ENCODE measurements at regions not wholly inside any gene's neighbourhood (a gene's known extent, or its start where the extent isn't known, plus 50 kb on each side); places are given as distances from the start of the nearest gene placed in this dataset.

GRCh38 chr6:3591970-3592369, 135.1 kb upstream of the SLC22A23 start:
- DNase-seq (ENCODE audit: low read depth): no peak

GRCh38 chr6:3587660-3588059, 130.8 kb upstream of the SLC22A23 start:
- no peak for DNase-seq (ENCODE audit: low read depth)

DNA sequence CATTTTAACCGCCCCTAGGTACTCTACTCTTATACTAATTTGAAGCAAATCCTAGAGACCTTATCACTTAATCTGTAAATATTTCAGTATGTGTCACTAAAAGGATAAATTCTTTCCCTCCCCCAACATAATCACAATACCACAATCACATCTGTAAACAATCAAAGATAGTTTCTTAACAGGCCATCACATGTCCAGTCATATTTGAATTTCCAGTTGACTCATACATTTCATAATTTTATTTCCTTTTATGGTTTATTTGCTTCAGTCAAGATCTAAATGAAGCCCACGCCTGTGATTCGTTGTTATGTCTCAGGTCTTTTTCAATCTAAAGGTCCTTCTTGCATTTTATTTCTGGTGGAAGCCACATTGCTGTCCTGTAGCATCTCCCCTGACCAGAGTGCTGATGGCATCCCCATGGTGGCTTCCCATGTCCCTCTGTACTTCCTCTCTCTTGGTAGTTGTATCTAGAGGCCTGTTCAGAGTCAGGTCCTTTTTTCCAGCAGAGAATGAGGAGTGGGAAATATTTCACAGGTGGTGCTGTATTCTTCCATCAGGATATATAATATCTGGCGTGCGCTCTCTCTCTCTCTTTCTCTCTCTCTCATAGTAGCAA, 128.6 kb upstream of the SLC22A23 start:
- peak; percentile 8 for DNase-seq (ENCODE audit: low read depth)

- DNase-seq (ENCODE audit: low read depth): no peak
Measured at GRCh38 chr6:3584606-3585005, 127.8 kb upstream of the SLC22A23 start.

- DNase-seq (ENCODE audit: low read depth): no peak
Measured at GRCh38 chr6:3581469-3581868, 124.6 kb upstream of the SLC22A23 start.

DNA sequence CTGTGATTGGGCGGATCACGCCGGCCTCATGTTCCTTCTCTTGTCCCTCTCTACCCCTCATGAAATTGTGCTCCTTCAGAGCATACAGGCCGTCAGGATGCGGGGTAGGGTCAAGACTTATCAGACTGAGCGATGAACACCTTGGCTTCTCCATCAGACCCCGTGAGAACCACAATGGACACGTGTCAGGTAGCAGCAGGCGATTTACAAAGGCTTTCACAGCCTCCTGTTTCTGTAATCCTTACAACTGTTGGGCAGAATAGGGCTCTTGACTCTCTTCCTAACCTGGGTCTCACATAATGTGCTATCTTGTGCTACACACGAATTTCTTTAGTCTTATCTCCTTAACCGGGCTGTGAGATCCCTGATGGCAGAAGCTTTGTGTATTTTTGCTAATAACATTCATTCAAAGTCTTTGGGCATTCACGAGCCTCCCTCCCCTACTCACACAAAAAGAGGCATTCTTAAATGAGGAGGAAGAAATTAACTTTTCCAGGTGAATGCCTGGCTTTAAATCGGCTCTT, 122.9 kb upstream of the SLC22A23 start:
- DNase-seq (ENCODE audit: low read depth): no peak

DNA sequence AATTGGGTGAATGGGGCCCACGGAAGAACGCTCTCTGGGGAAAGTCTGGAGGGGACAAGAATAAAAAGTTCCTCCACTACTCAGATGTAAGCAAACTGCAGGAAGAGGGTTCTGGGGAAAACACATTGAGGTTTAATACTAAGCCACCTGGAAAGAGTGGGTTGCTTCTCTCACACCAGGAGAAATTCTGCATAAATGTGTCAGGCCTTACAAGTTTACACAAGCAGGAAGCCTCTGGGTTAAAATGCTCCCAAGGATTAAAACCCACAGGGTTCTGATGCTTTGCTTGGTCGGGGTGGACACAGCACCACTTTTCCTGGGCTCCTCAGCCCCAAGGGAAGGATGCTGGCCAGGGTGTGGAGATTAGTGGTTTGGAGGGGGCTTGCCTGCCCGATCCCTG, 122.1 kb upstream of the SLC22A23 start:
- no peak for DNase-seq (ENCODE audit: low read depth)

GRCh38 chr6:3577517-3577916, 120.7 kb upstream of the SLC22A23 start:
- no peak for DNase-seq (ENCODE audit: low read depth)

DNA sequence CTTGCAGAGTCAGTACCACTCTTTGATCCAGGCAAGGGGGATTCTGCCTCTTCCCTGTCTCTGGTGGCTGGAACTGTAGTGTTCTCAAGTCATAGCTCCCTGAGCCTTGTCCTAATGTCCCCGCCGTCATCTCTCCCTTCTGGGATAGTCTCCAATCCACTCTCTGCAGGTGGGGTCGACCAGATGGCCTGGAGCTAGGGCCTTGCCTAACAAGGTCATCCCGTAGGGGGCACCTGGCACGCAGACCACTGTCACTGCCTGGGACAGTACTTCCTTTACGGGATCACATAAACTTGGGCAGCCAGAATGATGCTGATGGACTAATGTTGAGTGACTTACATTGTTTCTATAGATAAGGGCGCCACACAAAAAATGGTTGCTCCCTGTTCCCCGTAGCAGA, 118.9 kb upstream of the SLC22A23 start:
- no peak for DNase-seq (ENCODE audit: low read depth)

DNA sequence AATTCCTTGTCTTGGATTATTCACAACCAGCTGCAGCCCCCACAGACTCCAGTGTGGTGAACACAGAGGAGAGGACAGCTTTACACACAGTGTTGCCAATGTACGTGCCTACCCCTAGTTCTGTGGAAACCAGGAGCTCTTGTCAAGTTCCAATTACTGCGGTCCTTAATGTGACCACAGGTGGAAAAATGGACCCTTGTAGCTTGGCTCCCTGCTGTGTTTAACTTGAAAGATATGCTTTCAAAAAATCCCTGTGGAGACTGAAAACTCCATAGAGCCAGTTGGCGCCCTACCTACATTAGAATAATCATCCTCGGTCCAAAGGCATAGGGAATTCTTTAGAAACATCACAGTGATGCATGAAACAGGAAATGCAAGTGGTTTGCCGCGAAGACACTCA, 118.3 kb upstream of the SLC22A23 start:
- no peak for DNase-seq (ENCODE audit: low read depth)

DNA sequence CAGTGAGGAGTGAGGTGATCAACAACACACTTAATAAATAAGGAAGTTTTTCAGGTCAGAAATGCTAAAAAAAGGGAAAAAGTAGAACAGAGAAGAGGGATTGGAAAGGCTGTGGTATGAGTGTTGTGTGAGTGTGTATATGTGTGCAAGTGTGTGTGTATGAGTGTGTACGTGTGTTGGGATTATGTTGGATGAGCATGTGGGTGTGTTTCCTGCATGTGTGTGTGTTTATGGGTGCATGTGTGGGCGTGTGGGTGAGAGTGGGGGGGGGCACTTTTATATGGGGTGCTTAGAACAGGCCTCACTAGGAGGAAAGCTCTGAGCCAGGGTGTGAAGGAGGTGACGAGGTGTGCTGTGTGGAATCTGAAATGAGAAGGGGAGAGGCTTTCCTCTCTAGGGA, 116.8 kb upstream of the SLC22A23 start:
- DNase-seq (ENCODE audit: low read depth): no peak

DNA sequence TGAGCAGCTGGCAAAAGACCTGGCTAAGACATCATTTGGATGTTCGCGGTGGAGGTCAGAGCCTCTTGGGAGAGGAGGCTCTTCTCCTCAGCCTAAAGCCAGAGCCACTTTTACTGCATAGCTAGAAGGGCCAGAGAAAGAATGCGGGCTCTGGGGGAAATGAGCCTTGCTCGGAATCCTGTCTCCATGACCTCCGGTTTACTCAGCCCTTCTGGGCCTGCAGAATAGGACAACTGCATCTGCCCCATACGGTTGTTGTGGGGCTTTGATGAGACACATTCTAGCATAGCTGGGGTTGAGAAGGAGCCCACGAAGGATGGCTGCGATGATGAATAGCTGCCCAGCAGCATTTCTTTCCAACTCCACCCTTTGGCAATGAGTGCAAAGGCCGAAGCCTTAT, 115.0 kb upstream of the SLC22A23 start:
- no peak for DNase-seq (ENCODE audit: low read depth)

DNA sequence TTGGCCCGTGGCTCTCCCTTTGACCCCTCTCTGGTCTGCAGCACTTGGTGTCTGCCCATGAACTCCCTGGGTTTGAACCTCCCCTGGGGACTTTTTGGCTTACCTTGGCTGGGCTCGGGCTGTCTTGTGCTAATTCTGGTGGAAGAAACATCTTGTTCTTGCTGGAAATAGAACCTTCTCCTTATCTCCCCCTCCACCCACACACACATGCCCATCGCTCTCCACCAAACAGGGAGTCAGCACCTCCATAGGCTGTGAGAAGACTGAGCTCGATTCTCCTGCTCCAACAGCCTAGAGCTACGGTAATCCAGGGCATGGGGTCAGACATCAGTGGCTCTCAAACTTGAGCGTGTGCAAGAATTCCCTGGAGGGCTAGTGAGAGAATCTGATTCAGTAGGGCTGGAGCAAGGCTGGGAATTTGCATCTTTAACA, 114.4 kb upstream of the SLC22A23 start:
- no peak for DNase-seq (ENCODE audit: low read depth)

GRCh38 chr6:3569816-3570215, 113.0 kb upstream of the SLC22A23 start:
- no peak for DNase-seq (ENCODE audit: low read depth)

GRCh38 chr6:3568396-3569082, 111.7 kb upstream of the SLC22A23 start:
- DNase-seq (ENCODE audit: low read depth): no peak

- no peak for DNase-seq (ENCODE audit: low read depth)
Measured at GRCh38 chr6:3566812-3567211, 110.0 kb upstream of the SLC22A23 start.

DNA sequence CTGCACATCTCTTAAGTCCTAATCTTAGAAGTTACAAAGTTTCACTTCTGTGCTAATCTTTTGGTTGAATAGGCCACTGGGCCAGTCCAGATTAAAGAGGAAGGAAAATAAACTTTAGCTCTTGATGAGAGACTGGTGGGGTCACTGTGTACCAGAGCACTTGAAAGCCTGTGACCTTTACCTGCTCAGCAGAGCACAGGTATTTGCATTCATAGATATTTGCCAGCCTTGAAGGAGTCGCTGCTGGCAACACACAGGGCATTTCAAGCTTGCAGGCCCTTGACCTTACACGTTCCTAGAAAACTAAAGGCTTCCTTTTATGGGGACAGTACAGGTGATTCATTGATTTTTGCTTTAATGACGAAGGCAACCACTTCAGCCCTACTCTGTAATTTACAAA, 108.4 kb upstream of the SLC22A23 start:
- no peak for DNase-seq (ENCODE audit: low read depth)

DNA sequence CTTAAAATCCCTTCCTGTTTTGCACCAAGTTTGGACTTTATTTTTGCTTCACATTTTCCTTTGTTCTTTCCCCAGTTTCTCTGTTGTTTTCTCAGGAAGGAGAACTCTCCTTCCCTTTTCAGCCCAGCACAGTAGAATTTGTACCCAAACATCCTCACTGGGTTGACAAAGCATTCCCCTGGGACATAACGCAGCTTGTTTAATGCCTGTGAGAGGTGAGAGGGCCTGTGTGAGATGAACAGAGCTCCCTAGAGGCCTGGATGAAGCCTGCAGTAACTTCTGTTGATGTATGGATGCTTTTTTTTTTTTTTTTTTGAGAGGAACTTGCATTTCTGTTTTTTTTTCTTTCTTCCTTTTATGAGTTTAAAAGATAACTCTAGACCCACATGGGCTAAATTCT, 104.9 kb upstream of the SLC22A23 start:
- DNase-seq (ENCODE audit: low read depth): no peak

DNA sequence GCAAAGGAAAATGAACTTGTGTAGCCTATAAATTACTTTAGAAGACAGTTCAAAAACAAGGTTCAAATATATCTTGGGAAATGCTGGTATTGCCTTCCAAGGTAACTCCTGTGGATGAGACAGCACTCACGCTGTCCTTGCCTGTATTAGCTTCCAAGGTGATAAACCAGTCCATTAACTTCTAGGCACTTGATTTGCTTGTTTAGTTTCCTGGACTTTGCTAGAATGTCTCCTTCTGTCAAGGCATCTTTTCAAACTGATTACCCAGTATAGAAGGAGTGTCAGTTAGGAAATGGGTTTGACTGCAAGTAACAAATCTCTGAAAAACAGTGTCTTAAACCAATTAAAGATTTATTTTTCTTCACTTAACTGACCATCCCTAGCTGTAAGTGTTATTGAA, 103.4 kb upstream of the SLC22A23 start:
- DNase-seq (ENCODE audit: low read depth): no peak

DNA sequence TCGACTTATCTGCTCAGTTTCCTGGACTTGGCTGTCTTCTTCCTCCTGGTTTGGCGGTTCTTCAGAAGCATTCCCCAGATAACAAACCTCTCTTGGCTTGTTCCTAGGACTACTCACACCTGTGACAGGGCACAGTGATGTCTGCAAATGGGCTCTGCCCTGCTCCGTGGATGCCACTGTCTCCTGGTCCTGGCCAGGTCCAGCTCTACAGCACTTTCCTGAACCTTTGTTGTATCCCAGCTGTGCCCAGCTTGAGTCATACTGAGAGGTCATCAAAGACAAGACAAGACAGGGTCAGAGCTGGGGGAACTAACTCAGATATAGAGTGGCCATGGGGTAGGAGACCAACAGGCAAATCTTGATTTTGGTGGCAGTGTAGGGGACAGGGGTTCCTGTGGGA, 102.7 kb upstream of the SLC22A23 start:
- DNase-seq (ENCODE audit: low read depth): no peak

DNA sequence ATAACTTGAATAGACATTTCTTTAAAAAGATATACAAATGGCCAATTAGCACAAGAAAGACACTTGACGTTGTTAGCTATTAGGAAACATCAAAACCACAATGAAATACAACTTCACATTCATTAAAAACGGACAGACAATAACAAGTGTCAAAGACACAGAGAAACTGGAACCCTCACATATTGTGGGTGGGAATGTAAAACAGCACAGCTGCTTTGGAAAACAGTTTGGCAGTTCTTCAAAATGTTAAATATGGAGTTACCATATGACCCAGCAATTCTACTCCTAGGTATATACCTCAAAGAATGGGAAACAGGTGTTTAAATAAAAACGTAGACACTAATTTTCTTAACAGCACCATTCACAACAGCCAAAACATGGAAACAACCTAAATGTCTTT, 100.5 kb upstream of the SLC22A23 start:
- DNase-seq (ENCODE audit: low read depth): no peak

GRCh38 chr6:3553254-3553653, 96.4 kb upstream of the SLC22A23 start:
- no peak for DNase-seq (ENCODE audit: low read depth)

- DNase-seq (ENCODE audit: low read depth): no peak
Measured at GRCh38 chr6:3551716-3552511, 95.1 kb upstream of the SLC22A23 start.
